A673 (cell line): ENCODE measurements at regions not wholly inside any gene's neighbourhood (a gene's known extent, or its start where the extent isn't known, plus 50 kb on each side); places are given as distances from the start of the nearest gene placed in this dataset.

ENCODE experiments used
- CTCF ChIP-seq: fragments of 300-800, 200-600 bp; sonication (generic); conservative IDR thresholded peaks from 2 replicates; pipeline ENCODE4 v1.5.1; 2017; ENCODE audit warnings: low read depth, mild to moderate bottlenecking, antibody characterized with exemption, low read length, moderate library complexity, mixed read lengths
- EZH2 ChIP-seq: fragments of 200-600 bp; sonication (generic); IDR thresholded peaks from 2 replicates; pipeline ENCODE4 v1.6.1; 2017; ENCODE audit warnings: borderline replicate concordance, low read depth, mild to moderate bottlenecking, mixed read lengths, antibody characterized with exemption, low read length; ENCODE audit not compliant: poor library complexity, severe bottlenecking

GRCh38 chr22:49264696-49265095 is 563.0 kb downstream of the BRD1 start:
- TF ChIP-seq CTCF = no peak
- TF ChIP-seq EZH2 = no peak
